Testis (tissue), 2 donors: ENCODE measurements at regions not wholly inside any gene's neighbourhood (a gene's known extent, or its start where the extent isn't known, plus 50 kb on each side); places are given as distances from the start of the nearest gene placed in this dataset.

Experiments used
- CTCF ChIP-seq, 3 experiments: fragments of 450-650 bp in 2 of 3; fragments of 200-600 bp in 1 of 3; sonication (generic) in 1 of 3; IDR thresholded peaks; one replicate each; pipeline ENCODE4 v1.5.1; 2016 to 2019; ENCODE audit warnings: antibody characterized with exemption in 3 of 3, mild to moderate bottlenecking in 2 of 3, moderate library complexity in 1 of 3
- POLR2A ChIP-seq: fragments of 450-650 bp; IDR thresholded peaks from one replicate; pipeline ENCODE4 v1.6.1; 2017; ENCODE audit warnings: antibody characterized with exemption, mild to moderate bottlenecking, moderate library complexity

DNA sequence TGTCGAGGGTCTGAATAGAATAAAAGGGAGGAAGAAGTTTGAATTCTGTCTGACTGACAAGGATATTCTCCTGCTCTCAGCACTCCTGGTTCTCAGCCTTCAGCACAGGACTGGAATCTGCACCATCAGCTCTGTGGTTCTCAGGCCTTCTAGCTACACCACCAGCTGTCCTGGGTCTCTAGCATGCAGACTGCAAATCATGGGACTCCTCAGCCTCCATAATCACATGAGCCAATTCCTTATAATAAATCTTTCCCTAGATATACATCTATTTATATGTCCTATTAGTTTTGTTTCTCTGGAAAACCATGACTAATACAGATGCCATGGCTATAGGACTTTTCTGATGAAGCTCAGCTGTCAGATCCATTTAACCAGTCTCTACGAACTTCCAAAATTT lies 132.8 kb upstream of the ECI2 start:
- TF ChIP-seq POLR2A (no peak), CTCF (IDR thresholded peaks at IDR 0.05) (no peak)
